ENCODE measurements at regions not wholly inside any gene's neighbourhood (a gene's known extent, or its start where the extent isn't known, plus 50 kb on each side); places are given as distances from the start of the nearest gene placed in this dataset.
"Not testable (repeated sequence)": the region's sequence is repeated elsewhere in the genome, so short reads cannot be mapped to it uniquely, and the experiment has no call there.

GRCh38 chr20:51946586-51946985 is 144.3 kb upstream of the SALL4 start:
- DNase-seq (ENCODE audit: low read depth): no peak
- no peak overlapping the region for H3K4me3 ChIP-seq (ENCODE audit: low read depth, low read length)
- no peak for TF ChIP-seq CTCF (IDR thresholded peaks at IDR 0.05; ENCODE audit: low read depth, low read length, missing control alignments)

GRCh38 chr20:51945881-51946280 is 143.6 kb upstream of the SALL4 start:
- no peak for TF ChIP-seq CTCF (IDR thresholded peaks at IDR 0.05; ENCODE audit: low read depth, low read length, missing control alignments)
- DNase-seq (ENCODE audit: low read depth): no peak
- H3K4me3 ChIP-seq (ENCODE audit: low read depth, low read length): no peak overlapping the region

GRCh38 chr20:51945177-51945576 is 142.9 kb upstream of the SALL4 start:
- H3K4me3 ChIP-seq (ENCODE audit: low read depth, low read length): no peak overlapping the region
- TF ChIP-seq CTCF (IDR thresholded peaks at IDR 0.05; ENCODE audit: low read depth, low read length, missing control alignments): no peak
- no peak for DNase-seq (ENCODE audit: low read depth)

DNA sequence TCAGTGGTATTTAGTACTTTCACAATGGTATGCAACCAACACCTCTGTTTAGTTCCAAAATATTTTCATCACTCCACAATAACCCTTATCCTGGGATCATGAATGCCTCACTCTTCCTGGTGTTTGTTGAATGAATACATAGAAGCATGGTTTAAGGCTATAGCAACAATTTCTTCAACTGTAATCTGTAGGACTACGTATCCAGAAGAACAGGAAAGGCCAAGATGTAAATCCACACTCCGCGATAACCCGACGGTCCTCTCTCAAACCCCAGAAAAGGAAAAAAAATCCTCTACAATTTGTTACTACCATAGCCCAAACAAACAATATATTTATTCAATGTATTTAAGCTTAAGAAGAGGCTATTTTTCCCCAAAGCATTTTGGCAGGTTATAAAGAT is 141.4 kb upstream of the SALL4 start:
- no peak for DNase-seq (ENCODE audit: low read depth)
- TF ChIP-seq CTCF (IDR thresholded peaks at IDR 0.05; ENCODE audit: low read depth, low read length, missing control alignments): no peak
- no peak overlapping the region for H3K4me3 ChIP-seq (ENCODE audit: low read depth, low read length)

DNA sequence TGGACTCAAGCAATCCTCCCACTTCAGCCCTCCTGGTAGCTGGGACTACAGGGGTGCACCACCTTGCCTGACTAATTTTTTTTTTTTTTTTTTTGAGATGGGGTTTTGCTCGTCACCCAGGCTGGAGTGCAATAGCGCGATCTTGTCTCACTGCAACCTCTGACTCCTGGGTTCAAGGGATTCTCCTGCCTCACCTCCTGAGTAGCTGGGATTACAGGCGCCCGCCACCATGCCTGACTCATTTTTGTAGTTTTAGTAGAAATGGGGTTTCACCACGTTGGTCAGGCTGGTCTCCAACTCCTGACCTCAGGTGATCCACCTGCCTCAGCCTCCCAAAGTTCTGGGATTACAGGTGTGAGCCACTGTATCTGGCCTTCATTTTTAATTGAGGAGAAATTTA is 141.0 kb upstream of the SALL4 start:
- H3K4me3 ChIP-seq (ENCODE audit: low read depth, low read length); DNase-seq (ENCODE audit: low read depth): not testable (repeated sequence)

DNA sequence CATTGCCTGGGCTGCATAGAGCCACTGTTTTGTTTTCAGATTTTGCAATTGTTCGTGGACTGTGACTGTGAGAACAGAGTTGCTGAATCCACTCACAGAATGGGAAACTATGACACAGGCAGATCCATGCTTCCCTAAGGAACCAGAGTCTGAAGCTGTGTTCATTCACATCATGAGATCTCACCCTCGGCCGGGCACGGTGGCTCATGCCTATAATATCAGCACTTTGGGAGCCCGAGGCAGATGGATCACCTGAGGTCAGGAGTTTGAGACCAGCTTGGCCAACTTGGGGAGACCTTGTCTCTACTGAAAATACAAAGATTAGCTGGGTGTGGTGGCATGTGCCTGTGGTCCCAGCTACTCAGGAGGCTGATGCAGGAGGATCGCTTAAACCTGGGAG is 139.2 kb upstream of the SALL4 start:
- H3K4me3 ChIP-seq (ENCODE audit: low read depth, low read length): no peak overlapping the region
- no peak for TF ChIP-seq CTCF (IDR thresholded peaks at IDR 0.05; ENCODE audit: low read depth, low read length, missing control alignments)
- no peak for DNase-seq (ENCODE audit: low read depth)

DNA sequence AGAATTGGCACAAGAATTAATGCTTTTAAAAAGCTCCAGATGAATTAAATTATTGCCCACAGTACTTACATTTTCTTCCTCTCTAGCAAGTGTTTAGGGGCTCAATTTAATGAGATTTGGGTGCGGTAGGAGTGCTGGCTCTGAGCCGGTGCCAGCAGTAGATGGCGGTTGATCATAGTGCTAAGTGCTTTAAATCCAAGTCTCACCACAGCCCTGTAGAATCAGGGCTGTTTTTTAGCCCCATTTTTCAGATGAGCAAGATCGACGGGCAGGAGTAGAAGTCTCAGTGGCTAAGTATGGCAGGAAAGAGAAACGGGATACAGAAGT is 136.9 kb upstream of the SALL4 start:
- H3K4me3 ChIP-seq (ENCODE audit: low read depth, low read length): no peak overlapping the region
- DNase-seq (ENCODE audit: low read depth): no peak
- no peak for TF ChIP-seq CTCF (IDR thresholded peaks at IDR 0.05; ENCODE audit: low read depth, low read length, missing control alignments)
